ENCODE measurements at regions not wholly inside any gene's neighbourhood (a gene's known extent, or its start where the extent isn't known, plus 50 kb on each side); places are given as distances from the start of the nearest gene placed in this dataset.

DNA sequence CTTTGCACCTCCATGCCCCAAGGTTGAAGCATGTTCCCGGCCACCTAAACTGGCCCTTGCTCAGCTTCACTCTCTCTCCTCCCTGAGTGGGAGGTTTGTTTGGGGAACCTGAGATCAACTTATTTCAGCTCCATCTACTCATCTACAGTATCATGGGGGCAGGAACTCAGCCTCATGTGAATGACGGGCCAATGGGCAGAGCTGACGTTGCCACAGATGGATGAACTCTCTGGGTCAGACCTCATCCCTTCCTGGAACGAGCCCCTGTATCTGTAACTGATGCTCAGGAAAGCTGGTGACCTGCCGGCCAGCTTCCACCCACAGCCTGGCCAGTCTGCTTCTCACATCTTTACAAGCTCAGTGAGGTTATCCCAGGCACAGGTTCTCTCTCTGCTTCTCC, 369.6 kb downstream of the IRX2 start:
- Histone ChIP-seq H3K27me3 (no peaks in the 10 kb centered on the region), H3K9me3 (ENCODE audit: low read depth) (no peaks in the 10 kb centered on the region), H3K4me3 (no peak overlapping the region), H3K79me2 (ENCODE audit: low read depth) (no peaks in the 10 kb centered on the region), H3K36me3 (no peaks in the 10 kb centered on the region), H3K27ac (no peak overlapping the region), H3F3A (ENCODE audit: low read depth) (no peaks in the 10 kb centered on the region), H3K9ac (no peak overlapping the region), H3K4me2 (no peak overlapping the region), H3K4me1 (peaks cover 6% of the 10 kb centered on the region), H2AFZ (replicated peaks) (no peak overlapping the region), H4K20me1 (ENCODE audit: low read depth) (no peaks in the 10 kb centered on the region)
- TF ChIP-seq EZH2phosphoT487 (IDR thresholded peaks at IDR 0.05) (no peak), EZH2 (IDR thresholded peaks at IDR 0.05) (no peak)
- TF ChIP-seq, protein P1, sequence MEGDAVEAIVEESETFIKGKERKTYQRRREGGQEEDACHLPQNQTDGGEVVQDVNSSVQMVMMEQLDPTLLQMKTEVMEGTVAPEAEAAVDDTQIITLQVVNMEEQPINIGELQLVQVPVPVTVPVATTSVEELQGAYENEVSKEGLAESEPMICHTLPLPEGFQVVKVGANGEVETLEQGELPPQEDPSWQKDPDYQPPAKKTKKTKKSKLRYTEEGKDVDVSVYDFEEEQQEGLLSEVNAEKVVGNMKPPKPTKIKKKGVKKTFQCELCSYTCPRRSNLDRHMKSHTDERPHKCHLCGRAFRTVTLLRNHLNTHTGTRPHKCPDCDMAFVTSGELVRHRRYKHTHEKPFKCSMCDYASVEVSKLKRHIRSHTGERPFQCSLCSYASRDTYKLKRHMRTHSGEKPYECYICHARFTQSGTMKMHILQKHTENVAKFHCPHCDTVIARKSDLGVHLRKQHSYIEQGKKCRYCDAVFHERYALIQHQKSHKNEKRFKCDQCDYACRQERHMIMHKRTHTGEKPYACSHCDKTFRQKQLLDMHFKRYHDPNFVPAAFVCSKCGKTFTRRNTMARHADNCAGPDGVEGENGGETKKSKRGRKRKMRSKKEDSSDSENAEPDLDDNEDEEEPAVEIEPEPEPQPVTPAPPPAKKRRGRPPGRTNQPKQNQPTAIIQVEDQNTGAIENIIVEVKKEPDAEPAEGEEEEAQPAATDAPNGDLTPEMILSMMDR (IDR thresholded peaks at IDR 0.05): no peak
- no peaks in the 10 kb centered on the region for H3K27me3 Mint-ChIP-seq (ENCODE audit: insufficient read depth, low read depth)
- H3K4me3 Mint-ChIP-seq: no peak overlapping the region
- H3K27ac Mint-ChIP-seq: peak overlapping the region; percentile 70
- no peaks in the 10 kb centered on the region for H3K36me3 Mint-ChIP-seq
- no peak for DNase-seq (ENCODE audit: low spot score)
- peaks cover 6% of the 10 kb centered on the region for H3K9me3 Mint-ChIP-seq
- peaks cover 27% of the 10 kb centered on the region for H3K4me1 Mint-ChIP-seq

DNA sequence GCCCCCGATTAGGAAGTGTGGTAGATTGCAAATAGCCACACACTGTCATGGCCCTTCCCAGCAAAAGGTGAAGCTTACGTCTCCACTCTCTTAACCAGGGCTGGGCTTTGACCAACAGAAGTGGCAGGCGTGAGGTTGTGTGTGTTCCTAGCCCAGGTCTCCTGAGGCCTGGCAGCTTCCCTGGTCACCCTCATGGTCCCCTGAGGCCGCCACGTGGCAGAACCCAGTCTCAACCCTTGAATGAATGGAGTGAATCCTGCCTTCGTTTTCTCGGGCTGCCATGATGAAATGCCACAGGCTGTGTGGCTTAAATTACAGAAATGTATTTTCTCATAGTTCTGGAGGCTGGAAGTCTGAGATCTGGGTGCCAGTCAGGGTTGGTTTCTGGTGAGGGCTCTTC, 370.4 kb downstream of the IRX2 start:
- Histone ChIP-seq H3F3A (ENCODE audit: low read depth) (no peaks in the 10 kb centered on the region), H3K27me3 (no peaks in the 10 kb centered on the region), H3K79me2 (ENCODE audit: low read depth) (no peaks in the 10 kb centered on the region), H3K4me1 (peaks cover 6% of the 10 kb centered on the region), H3K36me3 (no peaks in the 10 kb centered on the region), H3K4me3 (no peak overlapping the region), H3K4me2 (no peak overlapping the region), H3K9me3 (ENCODE audit: low read depth) (no peaks in the 10 kb centered on the region), H3K9ac (no peak overlapping the region), H4K20me1 (ENCODE audit: low read depth) (no peaks in the 10 kb centered on the region), H3K27ac (no peak overlapping the region), H2AFZ (replicated peaks) (no peak overlapping the region)
- TF ChIP-seq EZH2 (IDR thresholded peaks at IDR 0.05) (no peak), EZH2phosphoT487 (IDR thresholded peaks at IDR 0.05) (no peak)
- TF ChIP-seq, protein P1 (IDR thresholded peaks at IDR 0.05): no peak
- Mint-ChIP-seq H3K27me3 (ENCODE audit: insufficient read depth, low read depth) (no peaks in the 10 kb centered on the region), H3K4me3 (no peak overlapping the region), H3K27ac (no peak overlapping the region), H3K36me3 (no peaks in the 10 kb centered on the region), H3K9me3 (peaks cover 6% of the 10 kb centered on the region), H3K4me1 (peaks cover 27% of the 10 kb centered on the region)
- DNase-seq (ENCODE audit: low spot score): no peak

DNA sequence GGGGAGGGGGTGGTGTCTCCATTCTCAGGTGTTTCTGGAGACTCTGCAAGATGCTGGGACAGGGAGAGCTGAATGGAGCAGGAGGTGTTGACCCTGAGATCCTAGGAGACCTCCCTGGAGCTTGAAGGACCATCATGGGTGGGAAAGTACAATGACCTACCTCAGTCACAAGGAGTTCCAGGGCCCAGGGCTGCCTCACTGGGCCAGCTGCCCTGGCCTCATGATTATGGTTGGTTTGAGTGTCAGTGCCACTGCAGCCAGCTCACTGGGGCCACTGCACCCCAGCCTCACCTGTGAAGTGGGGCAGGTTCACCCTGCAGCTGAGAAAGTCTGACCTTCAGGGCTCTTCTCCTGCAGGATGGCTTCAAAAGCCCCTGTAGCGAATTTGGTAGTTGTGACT, 372.5 kb downstream of the IRX2 start:
- Histone ChIP-seq H3K4me1 (no peaks in the 10 kb centered on the region), H3K27me3 (no peaks in the 10 kb centered on the region), H3K4me2 (no peak overlapping the region), H3K27ac (no peak overlapping the region), H3K9ac (no peak overlapping the region), H3K79me2 (ENCODE audit: low read depth) (no peaks in the 10 kb centered on the region), H3K4me3 (no peak overlapping the region), H4K20me1 (ENCODE audit: low read depth) (no peaks in the 10 kb centered on the region), H2AFZ (replicated peaks) (no peak overlapping the region), H3K36me3 (no peaks in the 10 kb centered on the region), H3F3A (ENCODE audit: low read depth) (no peaks in the 10 kb centered on the region), H3K9me3 (ENCODE audit: low read depth) (no peaks in the 10 kb centered on the region)
- peaks cover 10% of the 10 kb centered on the region for H3K9me3 Mint-ChIP-seq
- H3K4me1 Mint-ChIP-seq: peaks cover 13% of the 10 kb centered on the region
- H3K27ac Mint-ChIP-seq: no peak overlapping the region
- DNase-seq (ENCODE audit: low spot score): no peak
- TF ChIP-seq EZH2 (IDR thresholded peaks at IDR 0.05): no peak
- TF ChIP-seq, protein P1 (IDR thresholded peaks at IDR 0.05): no peak
- TF ChIP-seq EZH2phosphoT487 (IDR thresholded peaks at IDR 0.05): no peak
- H3K27me3 Mint-ChIP-seq (ENCODE audit: insufficient read depth, low read depth): no peaks in the 10 kb centered on the region
- H3K36me3 Mint-ChIP-seq: no peaks in the 10 kb centered on the region
- H3K4me3 Mint-ChIP-seq: no peak overlapping the region

Measured in neural progenitor cell (in vitro differentiated cells).